HEK293T (cell line): ENCODE measurements at regions not wholly inside any gene's neighbourhood (a gene's known extent, or its start where the extent isn't known, plus 50 kb on each side); places are given as distances from the start of the nearest gene placed in this dataset.
"Not testable (repeated sequence)": the region's sequence is repeated elsewhere in the genome, so short reads cannot be mapped to it uniquely, and the experiment has no call there.

ENCODE experiments used
- CTCF ChIA-PET: fragments of 350-600 bp; formaldehyde crosslinking; extraction: SDS; loops from one replicate; lab custom pipeline; 2021; ENCODE audit warnings: antibody characterized with exemption, inconsistent platforms; lab: Yijun Ruan, JAX
- POLR2A ChIA-PET: fragments of 350-600 bp; formaldehyde crosslinking; extraction: SDS; loops from one replicate; lab custom pipeline; 2020; ENCODE audit warnings: antibody characterized with exemption, inconsistent platforms; lab: Yijun Ruan, JAX
- DNase-seq: peaks from one replicate; pipeline ENCODE4 v3.0.0; 2012; ENCODE audit warnings: mixed read lengths; ENCODE audit errors: extremely low spot score
- ARNT ChIP-seq: fragments of 450-650 bp; IDR thresholded peaks from 2 replicates; pipeline ENCODE4 v1.6.1; 2017; ENCODE audit warnings: mild to moderate bottlenecking
- BHLHE40 ChIP-seq: fragments of 450-650 bp; IDR thresholded peaks from 2 replicates; pipeline ENCODE4 v1.6.1; 2016; ENCODE audit warnings: mild to moderate bottlenecking, moderate library complexity, borderline replicate concordance
- CTBP1 ChIP-seq: fragments of 450-650 bp; IDR thresholded peaks from 2 replicates; pipeline ENCODE4 v1.6.1; 2016; ENCODE audit warnings: borderline replicate concordance
- ELF4 ChIP-seq: fragments of 450-650 bp; IDR thresholded peaks from 2 replicates; pipeline ENCODE4 v1.6.1; 2017; ENCODE audit warnings: antibody characterized with exemption
- FOXA1 ChIP-seq: fragments of 450-650 bp; IDR thresholded peaks from 2 replicates; pipeline ENCODE4 v1.6.1; 2016; ENCODE audit warnings: mild to moderate bottlenecking
- FOXK2 ChIP-seq: fragments of 450-650 bp; IDR thresholded peaks from 2 replicates; pipeline ENCODE4 v1.6.1; 2016; ENCODE audit warnings: mild to moderate bottlenecking
- FOXM1 ChIP-seq: fragments of 450-650 bp; IDR thresholded peaks from 2 replicates; pipeline ENCODE4 v1.6.1; 2017; ENCODE audit warnings: mild to moderate bottlenecking, borderline replicate concordance
- HDGF ChIP-seq: fragments of 450-650 bp; IDR thresholded peaks from 2 replicates; pipeline ENCODE4 v1.6.1; 2017; ENCODE audit warnings: antibody characterized with exemption, borderline replicate concordance
- L3MBTL2 ChIP-seq: fragments of 450-650 bp; conservative IDR thresholded peaks from 2 replicates; pipeline ENCODE4 v1.6.1; 2016; ENCODE audit warnings: mild to moderate bottlenecking
- LEF1 ChIP-seq: fragments of 450-650 bp; IDR thresholded peaks from 2 replicates; pipeline ENCODE4 v1.6.1; 2017; ENCODE audit warnings: mild to moderate bottlenecking, borderline replicate concordance
- NFRKB ChIP-seq: fragments of 450-650 bp; IDR thresholded peaks from 2 replicates; pipeline ENCODE4 v1.6.1; 2016; ENCODE audit warnings: mild to moderate bottlenecking, moderate library complexity
- PKNOX1 ChIP-seq: fragments of 450-650 bp; IDR thresholded peaks from 2 replicates; pipeline ENCODE4 v1.6.1; 2016
- SP1 ChIP-seq: fragments of 450-650 bp; IDR thresholded peaks from 2 replicates; pipeline ENCODE4 v1.6.1; 2017
- SUZ12 ChIP-seq: fragments of 450-650 bp; IDR thresholded peaks from 2 replicates; pipeline ENCODE4 v1.6.1; 2016; ENCODE audit warnings: mild to moderate bottlenecking
- TARDBP ChIP-seq: fragments of 450-650 bp; IDR thresholded peaks from 2 replicates; pipeline ENCODE4 v1.6.1; 2016
- ZNF384 ChIP-seq: fragments of 450-650 bp; IDR thresholded peaks from 2 replicates; pipeline ENCODE4 v1.6.1; 2016

- CTCF ChIA-PET: interaction anchor here (0.6 kb wide), 1 partner anchor 402 kb away, joined by 3 read pairs; no protein-coding TSS in a partner anchor
- no peak for TF ChIP-seq L3MBTL2
- no peak for TF ChIP-seq FOXM1
- no peak for TF ChIP-seq BHLHE40
- TF ChIP-seq HDGF: no peak
- TF ChIP-seq ELF4: no peak
- TF ChIP-seq LEF1: no peak
- no peak for TF ChIP-seq CTBP1
- TF ChIP-seq NFRKB: no peak
- TF ChIP-seq TARDBP: no peak
- no peak for TF ChIP-seq ZNF384
- no peak for TF ChIP-seq ARNT
- no peak for TF ChIP-seq SP1
- no peak for TF ChIP-seq SUZ12
- POLR2A ChIA-PET: interaction anchor here (1.0 kb wide), 1 partner anchor 10 kb away, joined by 3 read pairs; no protein-coding TSS in a partner anchor
- DNase-seq: no peak
These were observed 97.0 kb upstream of the FGGY start for GRCh38 chr1:59199719-59200376.

- no peak for TF ChIP-seq BHLHE40
- no peak for TF ChIP-seq L3MBTL2
- TF ChIP-seq SP1: no peak
- TF ChIP-seq ARNT: no peak
- TF ChIP-seq HDGF: no peak
- no peak for TF ChIP-seq FOXA1
- no peak for TF ChIP-seq NFRKB
- TF ChIP-seq FOXM1: no peak
- no peak for TF ChIP-seq LEF1
- DNase-seq: no peak
- POLR2A ChIA-PET: no interaction called here
- CTCF ChIA-PET: no interaction called here
These were observed 95.6 kb upstream of the FGGY start for GRCh38 chr1:59201341-59201740.

GRCh38 chr1:59202455-59202854, 94.4 kb upstream of the FGGY start:
- CTCF ChIA-PET: no interaction called here
- no peak for DNase-seq
- TF ChIP-seq PKNOX1: no peak
- no peak for TF ChIP-seq TARDBP
- no peak for TF ChIP-seq ARNT
- no peak for TF ChIP-seq LEF1
- TF ChIP-seq SUZ12: no peak
- TF ChIP-seq L3MBTL2: no peak
- no peak for TF ChIP-seq NFRKB
- no peak for TF ChIP-seq FOXK2
- TF ChIP-seq HDGF: no peak
- no peak for TF ChIP-seq FOXM1
- no peak for TF ChIP-seq ELF4
- no peak for TF ChIP-seq ZNF384
- no peak for TF ChIP-seq BHLHE40
- no peak for TF ChIP-seq CTBP1
- no peak for TF ChIP-seq SP1
- no peak for TF ChIP-seq FOXA1
- POLR2A ChIA-PET: no interaction called here

- TF ChIP-seq LEF1 (no peak), TARDBP (no peak), ELF4 (no peak), CTBP1 (no peak), L3MBTL2 (no peak), PKNOX1 (no peak), BHLHE40 (no peak), FOXK2 (no peak), FOXA1 (no peak), FOXM1 (no peak), HDGF (no peak), ZNF384 (no peak), ARNT (no peak), SUZ12 (no peak), SP1 (no peak)
- ChIA-PET CTCF (no interaction called here), POLR2A (no interaction called here)
- no peak for DNase-seq
These were observed 92.9 kb upstream of the FGGY start for GRCh38 chr1:59204001-59204400.

- POLR2A ChIA-PET, CTCF ChIA-PET, DNase-seq: not testable (repeated sequence)
These were observed 90.3 kb upstream of the FGGY start for GRCh38 chr1:59206616-59207015.

- CTCF ChIA-PET, POLR2A ChIA-PET, DNase-seq: not testable (repeated sequence)
These were observed 86.5 kb upstream of the FGGY start for GRCh38 chr1:59210430-59210829.

- ChIA-PET CTCF (interaction anchor here (0.5 to 0.6 kb wide), 2 partner anchors 24 to 409 kb away, joined by 4 to 7 read pairs; no protein-coding TSS in a partner anchor), POLR2A (interaction anchor here (0.8 to 1.7 kb wide), 2 partner anchors 429 to 433 kb away, joined by 3 to 6 read pairs; partner anchors contain the start of gene JUN)
- no peak for TF ChIP-seq LEF1
- TF ChIP-seq ZNF384: no peak
- no peak for TF ChIP-seq ELF4
- no peak for TF ChIP-seq TARDBP
- TF ChIP-seq FOXK2: no peak
- no peak for DNase-seq
These were observed 84.2 kb upstream of the FGGY start for GRCh38 chr1:59212706-59213105.
